ENCODE measurements at regions not wholly inside any gene's neighbourhood (a gene's known extent, or its start where the extent isn't known, plus 50 kb on each side); places are given as distances from the start of the nearest gene placed in this dataset.

DNA sequence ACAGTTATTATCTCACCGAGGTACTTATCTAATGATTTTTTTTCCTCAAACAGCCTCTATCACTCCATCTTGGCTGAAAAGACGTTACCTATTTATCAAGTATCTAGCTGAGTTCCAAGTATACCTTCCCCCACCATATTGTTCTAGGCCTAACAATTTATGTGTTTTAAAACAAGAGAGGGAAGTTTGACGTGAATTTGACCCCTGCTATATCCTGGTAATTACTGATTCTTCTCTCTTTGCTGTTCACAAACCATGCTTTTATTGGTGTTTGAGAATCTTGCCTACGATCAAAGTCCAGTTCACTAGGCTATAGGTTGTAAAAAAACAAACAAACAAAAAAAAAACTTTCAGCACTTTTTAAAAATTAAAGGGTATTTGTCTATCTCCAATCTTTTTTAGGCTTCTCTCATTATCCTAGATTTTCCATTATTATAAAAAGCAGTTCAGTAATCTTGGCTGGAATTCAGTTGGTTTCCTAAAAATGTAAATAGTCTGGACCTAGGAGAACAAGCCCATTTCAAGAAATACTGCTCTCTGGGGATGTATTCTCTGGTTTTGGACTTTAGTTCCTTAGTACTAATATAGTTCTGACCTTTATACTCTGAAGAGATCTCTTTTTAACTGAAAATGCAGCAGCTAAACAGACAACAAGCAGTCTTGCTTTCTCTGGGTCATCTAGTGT, 505.4 kb downstream of the CPS1 start:
- TF ChIP-seq, protein P1, sequence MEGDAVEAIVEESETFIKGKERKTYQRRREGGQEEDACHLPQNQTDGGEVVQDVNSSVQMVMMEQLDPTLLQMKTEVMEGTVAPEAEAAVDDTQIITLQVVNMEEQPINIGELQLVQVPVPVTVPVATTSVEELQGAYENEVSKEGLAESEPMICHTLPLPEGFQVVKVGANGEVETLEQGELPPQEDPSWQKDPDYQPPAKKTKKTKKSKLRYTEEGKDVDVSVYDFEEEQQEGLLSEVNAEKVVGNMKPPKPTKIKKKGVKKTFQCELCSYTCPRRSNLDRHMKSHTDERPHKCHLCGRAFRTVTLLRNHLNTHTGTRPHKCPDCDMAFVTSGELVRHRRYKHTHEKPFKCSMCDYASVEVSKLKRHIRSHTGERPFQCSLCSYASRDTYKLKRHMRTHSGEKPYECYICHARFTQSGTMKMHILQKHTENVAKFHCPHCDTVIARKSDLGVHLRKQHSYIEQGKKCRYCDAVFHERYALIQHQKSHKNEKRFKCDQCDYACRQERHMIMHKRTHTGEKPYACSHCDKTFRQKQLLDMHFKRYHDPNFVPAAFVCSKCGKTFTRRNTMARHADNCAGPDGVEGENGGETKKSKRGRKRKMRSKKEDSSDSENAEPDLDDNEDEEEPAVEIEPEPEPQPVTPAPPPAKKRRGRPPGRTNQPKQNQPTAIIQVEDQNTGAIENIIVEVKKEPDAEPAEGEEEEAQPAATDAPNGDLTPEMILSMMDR (conservative IDR thresholded peaks at IDR 0.05; ENCODE audit: low read depth in 2 of 2), result no peak
- TF ChIP-seq POLR2AphosphoS5 (IDR thresholded peaks at IDR 0.05; ENCODE audit: low read depth) (no peak), EZH2phosphoT487 (IDR thresholded peaks at IDR 0.05; ENCODE audit: unreplicated experiment) (no peak), EZH2 (IDR thresholded peaks at IDR 0.05; ENCODE audit: low read depth, unreplicated experiment) (no peak), CREB1 (CRISPR knock-in tag; IDR thresholded peaks at IDR 0.05; ENCODE audit: low read depth) (no peak)

Measured in GM23338 (cell line).